ENCODE measurements at regions not wholly inside any gene's neighbourhood (a gene's known extent, or its start where the extent isn't known, plus 50 kb on each side); places are given as distances from the start of the nearest gene placed in this dataset.

- no peak for ATAC-seq (ENCODE audit: low read depth)
Measured at GRCh38 chr9:82543726-82544125, 519.2 kb downstream of the RASEF start.

GRCh38 chr9:82546136-82546535, 516.8 kb downstream of the RASEF start:
- no peak for DNase-seq
- Mint-ChIP-seq H3K27ac (no peak overlapping the region), H3K27me3 (no peaks in the 10 kb centered on the region), H3K4me3 (no peak overlapping the region), H3K9me3 (ENCODE audit: insufficient read depth) (no peaks in the 10 kb centered on the region), H3K4me1 (no peaks in the 10 kb centered on the region)
- no peaks in the 10 kb centered on the region for H3K79me2 ChIP-seq (ENCODE audit: control insufficient read depth, insufficient read depth, low read length)
- H3K27ac ChIP-seq (ENCODE audit: low read length in 2 of 2) = no peak overlapping the region
- no peak overlapping the region for H2AFZ ChIP-seq (ENCODE audit: insufficient read depth, low read depth, low read length, poor library complexity, severe bottlenecking)
- CTCF ChIA-PET = no interaction called here
- TF ChIP-seq EZH2 (IDR thresholded peaks at IDR 0.05; ENCODE audit: borderline replicate concordance, insufficient read depth, low read depth, low read length, poor library complexity, severe bottlenecking) (no peak), CTCF (IDR thresholded peaks at IDR 0.05) (no peak)
- ATAC-seq (ENCODE audit: low read depth) = no peak
- H3K9me3 ChIP-seq (ENCODE audit: control extremely low read depth in 1 of 3, control insufficient read depth in 2 of 3, insufficient read depth in 1 of 3, low read length in 2 of 3) = no peaks in the 10 kb centered on the region
- intact Hi-C loops (cut with micrococcal nuclease) = no loop called here
- POLR2A ChIA-PET = no interaction called here
- H3K27me3 ChIP-seq (replicated peaks in 1 of 4; ENCODE audit: control extremely low read depth in 1 of 4, control insufficient read depth in 3 of 4, insufficient read depth in 4 of 4, low read length in 3 of 4) = no peaks in the 10 kb centered on the region
- no peaks in the 10 kb centered on the region for H4K20me1 ChIP-seq (ENCODE audit: control insufficient read depth, insufficient read depth, low read length, poor library complexity, severe bottlenecking)
- no peak overlapping the region for H3K9ac ChIP-seq (ENCODE audit: low read length)
- H3K4me1 ChIP-seq (ENCODE audit: control insufficient read depth in 2 of 2, insufficient read depth in 2 of 2, low read length in 2 of 2) = no peaks in the 10 kb centered on the region
- no peaks in the 10 kb centered on the region for H3K36me3 ChIP-seq (replicated peaks in 1 of 2; ENCODE audit: control extremely low read depth in 1 of 2, control insufficient read depth in 1 of 2, extremely low read depth in 1 of 2, insufficient read depth in 2 of 2, low read length in 1 of 2)
- no peak overlapping the region for H3K4me2 ChIP-seq (replicated peaks; ENCODE audit: low read depth, low read length, poor library complexity, severe bottlenecking)
- no peak overlapping the region for H3K4me3 ChIP-seq (ENCODE audit: control extremely low read depth in 1 of 5, extremely low read depth in 1 of 5, insufficient read depth in 1 of 5, low read depth in 2 of 5, low read length in 4 of 5)

More at GRCh38 chr9:82543726-82544125, 519.2 kb downstream of the RASEF start:
- Histone ChIP-seq H3K27ac (ENCODE audit: low read length in 2 of 2) (no peak overlapping the region), H3K9ac (ENCODE audit: low read length) (no peak overlapping the region), H2AFZ (ENCODE audit: insufficient read depth, low read depth, low read length, poor library complexity, severe bottlenecking) (no peak overlapping the region), H3K4me1 (ENCODE audit: control insufficient read depth in 2 of 2, insufficient read depth in 2 of 2, low read length in 2 of 2) (no peaks in the 10 kb centered on the region), H3K4me3 (ENCODE audit: control extremely low read depth in 1 of 5, extremely low read depth in 1 of 5, insufficient read depth in 1 of 5, low read depth in 2 of 5, low read length in 4 of 5) (no peak overlapping the region), H3K27me3 (replicated peaks in 1 of 4; ENCODE audit: control extremely low read depth in 1 of 4, control insufficient read depth in 3 of 4, insufficient read depth in 4 of 4, low read length in 3 of 4) (no peaks in the 10 kb centered on the region), H3K9me3 (ENCODE audit: control extremely low read depth in 1 of 3, control insufficient read depth in 2 of 3, insufficient read depth in 1 of 3, low read length in 2 of 3) (no peaks in the 10 kb centered on the region), H3K4me2 (replicated peaks; ENCODE audit: low read depth, low read length, poor library complexity, severe bottlenecking) (no peak overlapping the region), H3K79me2 (ENCODE audit: control insufficient read depth, insufficient read depth, low read length) (no peaks in the 10 kb centered on the region), H3K36me3 (replicated peaks in 1 of 2; ENCODE audit: control extremely low read depth in 1 of 2, control insufficient read depth in 1 of 2, extremely low read depth in 1 of 2, insufficient read depth in 2 of 2, low read length in 1 of 2) (no peaks in the 10 kb centered on the region), H4K20me1 (ENCODE audit: control insufficient read depth, insufficient read depth, low read length, poor library complexity, severe bottlenecking) (no peaks in the 10 kb centered on the region)
- H3K9me3 Mint-ChIP-seq (ENCODE audit: insufficient read depth) = no peaks in the 10 kb centered on the region
- H3K27ac Mint-ChIP-seq = no peak overlapping the region
- ChIA-PET CTCF (no interaction called here), POLR2A (no interaction called here)
- intact Hi-C loops (cut with micrococcal nuclease) = no loop called here
- no peak overlapping the region for H3K4me3 Mint-ChIP-seq
- no peak for DNase-seq
- no peaks in the 10 kb centered on the region for H3K27me3 Mint-ChIP-seq
- no peaks in the 10 kb centered on the region for H3K4me1 Mint-ChIP-seq
- TF ChIP-seq EZH2 (IDR thresholded peaks at IDR 0.05; ENCODE audit: borderline replicate concordance, insufficient read depth, low read depth, low read length, poor library complexity, severe bottlenecking) (no peak), CTCF (IDR thresholded peaks at IDR 0.05) (no peak)
